ENCODE measurements at regions not wholly inside any gene's neighbourhood (a gene's known extent, or its start where the extent isn't known, plus 50 kb on each side); places are given as distances from the start of the nearest gene placed in this dataset.

GRCh38 chr3:147669077-147669476, 259.9 kb downstream of the ZIC1 start:
- no peaks in the 10 kb centered on the region for H3K4me1 ChIP-seq
- no peak for TF ChIP-seq CTCF (IDR thresholded peaks at IDR 0.05)
- no peak overlapping the region for H3K4me3 ChIP-seq
- H3K36me3 ChIP-seq, result no peaks in the 10 kb centered on the region
- H3K27ac ChIP-seq, result no peak overlapping the region
- no peaks in the 10 kb centered on the region for H3K9me3 ChIP-seq
- no peak for DNase-seq (ENCODE audit: low spot score in 2 of 2)
- H3K27me3 ChIP-seq, result no peaks in the 10 kb centered on the region
- intact Hi-C loops (cut with DNase I), result no loop called here

GRCh38 chr3:147672035-147672434, 262.9 kb downstream of the ZIC1 start:
- H3K4me3 ChIP-seq, result no peak overlapping the region
- no peak for TF ChIP-seq CTCF (IDR thresholded peaks at IDR 0.05)

GRCh38 chr3:147672436-147672835, 263.3 kb downstream of the ZIC1 start:
- no peak overlapping the region for H3K27ac ChIP-seq
- H3K4me3 ChIP-seq, result no peak overlapping the region
- H3K36me3 ChIP-seq, result no peaks in the 10 kb centered on the region
- no peaks in the 10 kb centered on the region for H3K27me3 ChIP-seq
- no peaks in the 10 kb centered on the region for H3K4me1 ChIP-seq
- intact Hi-C loops (cut with DNase I), result no loop called here
- no peaks in the 10 kb centered on the region for H3K9me3 ChIP-seq
- TF ChIP-seq CTCF (IDR thresholded peaks at IDR 0.05), result no peak
- DNase-seq (ENCODE audit: low spot score in 2 of 2), result no peak

More at GRCh38 chr3:147672035-147672434, 262.9 kb downstream of the ZIC1 start:
- no peak for DNase-seq (ENCODE audit: low spot score in 2 of 2)
- intact Hi-C loops (cut with DNase I), result no loop called here
- Histone ChIP-seq H3K9me3 (no peaks in the 10 kb centered on the region), H3K4me1 (no peaks in the 10 kb centered on the region), H3K27me3 (no peaks in the 10 kb centered on the region), H3K36me3 (no peaks in the 10 kb centered on the region), H3K27ac (no peak overlapping the region)

- Histone ChIP-seq H3K27me3 (no peaks in the 10 kb centered on the region), H3K27ac (no peak overlapping the region), H3K4me1 (no peaks in the 10 kb centered on the region), H3K9me3 (no peaks in the 10 kb centered on the region), H3K4me3 (no peak overlapping the region), H3K36me3 (no peaks in the 10 kb centered on the region)
- TF ChIP-seq CTCF (IDR thresholded peaks at IDR 0.05), result no peak
- no peak for DNase-seq (ENCODE audit: low spot score in 2 of 2)
- intact Hi-C loops (cut with DNase I), result no loop called here
Observed at GRCh38 chr3:147675761-147676160, 266.6 kb downstream of the ZIC1 start.

GRCh38 chr3:147680837-147681483, 271.8 kb downstream of the ZIC1 start:
- no peak for TF ChIP-seq CTCF (IDR thresholded peaks at IDR 0.05)
- intact Hi-C loops (cut with DNase I), result no loop called here

GRCh38 chr3:147688868-147689267, 279.7 kb downstream of the ZIC1 start:
- H3K9me3 ChIP-seq, result no peaks in the 10 kb centered on the region
- H3K27ac ChIP-seq, result no peak overlapping the region
- DNase-seq (ENCODE audit: low spot score in 2 of 2), result no peak
- no peak overlapping the region for H3K4me3 ChIP-seq
- no peaks in the 10 kb centered on the region for H3K36me3 ChIP-seq
- TF ChIP-seq CTCF (IDR thresholded peaks at IDR 0.05), result no peak
- H3K4me1 ChIP-seq, result no peaks in the 10 kb centered on the region
- no peaks in the 10 kb centered on the region for H3K27me3 ChIP-seq
- intact Hi-C loops (cut with DNase I), result no loop called here

More at GRCh38 chr3:147680837-147681483, 271.8 kb downstream of the ZIC1 start:
- no peaks in the 10 kb centered on the region for H3K27me3 ChIP-seq
- no peaks in the 10 kb centered on the region for H3K9me3 ChIP-seq
- H3K4me3 ChIP-seq, result no peak overlapping the region
- H3K36me3 ChIP-seq, result no peaks in the 10 kb centered on the region
- DNase-seq (ENCODE audit: low spot score in 2 of 2), result no peak
- no peak overlapping the region for H3K27ac ChIP-seq
- H3K4me1 ChIP-seq, result no peaks in the 10 kb centered on the region

All from ascending aorta (tissue), 2 donors.